ENCODE measurements at regions not wholly inside any gene's neighbourhood (a gene's known extent, or its start where the extent isn't known, plus 50 kb on each side); places are given as distances from the start of the nearest gene placed in this dataset.

DNA sequence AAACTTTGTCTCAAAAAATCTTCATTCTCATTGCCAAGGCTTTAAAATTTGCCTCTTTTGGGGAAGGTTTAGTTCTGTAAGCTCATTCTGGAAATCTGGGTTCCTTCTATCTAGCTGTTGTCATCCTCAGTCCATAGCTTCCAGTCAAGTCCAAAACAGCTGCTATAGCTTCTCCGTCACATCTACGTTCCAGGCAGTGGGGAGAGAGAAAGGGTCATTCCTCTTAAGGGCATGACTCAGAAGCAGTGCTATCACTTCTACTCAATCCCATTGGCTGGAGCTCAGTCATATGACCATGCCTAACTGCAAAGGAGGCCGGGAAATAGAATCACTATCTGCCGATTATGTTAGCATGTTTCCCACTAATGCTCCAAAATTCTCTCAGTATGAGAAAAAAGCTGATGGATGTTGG lies 141.4 kb upstream of the PTPN1 start:
- Histone ChIP-seq H3K4me3 (no peak overlapping the region), H3K27me3 (replicated peaks; ENCODE audit: insufficient read depth) (no peaks in the 10 kb centered on the region), H3K27ac (no peak overlapping the region), H3K4me1 (ENCODE audit: control insufficient read depth in 1 of 2, low read depth in 2 of 2) (peaks cover 0 to 10% of the 10 kb centered on the region in 2 donors), H3K9me3 (no peaks in the 10 kb centered on the region), H3K36me3 (no peaks in the 10 kb centered on the region)
- TF ChIP-seq, protein P1, sequence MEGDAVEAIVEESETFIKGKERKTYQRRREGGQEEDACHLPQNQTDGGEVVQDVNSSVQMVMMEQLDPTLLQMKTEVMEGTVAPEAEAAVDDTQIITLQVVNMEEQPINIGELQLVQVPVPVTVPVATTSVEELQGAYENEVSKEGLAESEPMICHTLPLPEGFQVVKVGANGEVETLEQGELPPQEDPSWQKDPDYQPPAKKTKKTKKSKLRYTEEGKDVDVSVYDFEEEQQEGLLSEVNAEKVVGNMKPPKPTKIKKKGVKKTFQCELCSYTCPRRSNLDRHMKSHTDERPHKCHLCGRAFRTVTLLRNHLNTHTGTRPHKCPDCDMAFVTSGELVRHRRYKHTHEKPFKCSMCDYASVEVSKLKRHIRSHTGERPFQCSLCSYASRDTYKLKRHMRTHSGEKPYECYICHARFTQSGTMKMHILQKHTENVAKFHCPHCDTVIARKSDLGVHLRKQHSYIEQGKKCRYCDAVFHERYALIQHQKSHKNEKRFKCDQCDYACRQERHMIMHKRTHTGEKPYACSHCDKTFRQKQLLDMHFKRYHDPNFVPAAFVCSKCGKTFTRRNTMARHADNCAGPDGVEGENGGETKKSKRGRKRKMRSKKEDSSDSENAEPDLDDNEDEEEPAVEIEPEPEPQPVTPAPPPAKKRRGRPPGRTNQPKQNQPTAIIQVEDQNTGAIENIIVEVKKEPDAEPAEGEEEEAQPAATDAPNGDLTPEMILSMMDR (IDR thresholded peaks at IDR 0.05): no peak
- no peak for ATAC-seq (ENCODE audit: insufficient number of reproducible peaks, low FRiP score, low read depth)
- no peak for DNase-seq (ENCODE audit: low spot score)

DNA sequence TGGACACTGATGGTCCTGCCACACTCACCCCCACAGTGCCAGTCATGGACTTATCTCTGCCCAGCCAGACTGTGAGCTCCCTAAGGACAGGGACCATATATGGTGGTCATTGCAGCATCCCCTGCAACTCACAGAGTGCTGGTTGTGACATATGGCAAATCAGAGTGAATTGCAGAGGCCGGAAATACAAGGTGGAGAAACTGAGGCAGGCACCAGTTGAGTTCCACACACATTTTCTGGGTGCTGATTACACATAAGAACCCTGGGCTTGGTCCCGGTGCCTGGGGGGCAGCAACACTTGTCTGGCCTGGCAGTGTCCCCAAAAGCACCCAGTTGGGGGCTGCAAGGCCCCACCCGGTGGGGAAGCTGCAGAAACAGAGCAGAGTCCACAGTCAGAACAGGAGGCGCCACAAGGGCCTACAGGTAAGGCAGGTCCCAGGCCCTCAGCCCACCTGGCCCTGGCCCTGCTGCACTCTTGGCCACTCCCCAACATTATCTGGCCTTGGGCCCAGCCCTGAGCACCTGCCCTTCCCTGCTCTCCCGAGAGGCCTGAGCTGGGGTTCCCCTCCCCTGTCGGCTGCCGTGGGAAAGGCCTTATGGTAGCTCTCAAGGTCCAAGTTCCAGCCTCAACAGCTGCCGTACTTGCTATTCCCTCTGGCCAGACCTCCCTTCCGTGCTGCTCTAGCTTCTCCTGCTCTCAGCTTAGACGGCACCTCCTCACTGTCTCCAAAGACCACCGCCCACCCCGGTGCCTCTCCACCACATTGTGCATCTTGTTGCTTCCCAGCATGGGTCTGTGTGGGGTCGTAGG lies 140.8 kb upstream of the PTPN1 start:
- H3K9me3 ChIP-seq: no peaks in the 10 kb centered on the region
- H3K36me3 ChIP-seq: no peaks in the 10 kb centered on the region
- no peak for ATAC-seq (ENCODE audit: insufficient number of reproducible peaks, low FRiP score, low read depth)
- TF ChIP-seq, protein P1 (IDR thresholded peaks at IDR 0.05): no peak
- no peak for DNase-seq (ENCODE audit: low spot score)
- H3K27me3 ChIP-seq (replicated peaks; ENCODE audit: insufficient read depth): no peaks in the 10 kb centered on the region
- H3K4me3 ChIP-seq: no peak overlapping the region
- no peak overlapping the region for H3K27ac ChIP-seq
- H3K4me1 ChIP-seq (ENCODE audit: control insufficient read depth in 1 of 2, low read depth in 2 of 2): peaks cover 0 to 10% of the 10 kb centered on the region in 2 donors

DNA sequence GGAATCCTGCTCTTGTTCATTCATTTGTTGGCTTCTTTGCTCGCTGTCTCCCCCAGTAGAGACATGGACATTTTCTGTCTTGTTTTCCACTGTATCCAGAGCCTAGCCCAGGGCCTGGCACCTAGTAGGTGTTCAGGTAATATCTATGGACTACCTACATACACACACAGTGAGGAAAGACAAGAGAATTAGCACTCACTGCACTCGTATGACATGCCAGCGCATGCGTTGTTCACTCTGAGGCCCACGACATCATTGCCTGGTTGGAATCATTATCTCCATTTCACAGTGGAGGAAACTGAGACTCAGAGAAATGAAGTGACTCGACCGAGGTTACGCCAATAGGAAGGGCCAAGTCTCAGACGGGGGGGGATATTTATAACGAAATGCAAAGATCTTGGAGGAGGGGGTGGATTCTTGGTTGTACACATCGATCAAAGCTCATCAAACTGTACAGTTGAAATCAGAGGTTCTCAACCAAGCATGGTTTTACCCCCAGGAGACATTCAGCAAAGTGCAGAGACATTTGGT lies 140.1 kb upstream of the PTPN1 start:
- no peaks in the 10 kb centered on the region for H3K9me3 ChIP-seq
- no peak overlapping the region for H3K4me3 ChIP-seq
- no peak for DNase-seq (ENCODE audit: low spot score)
- H3K36me3 ChIP-seq: no peaks in the 10 kb centered on the region
- no peaks in the 10 kb centered on the region for H3K27me3 ChIP-seq (replicated peaks; ENCODE audit: insufficient read depth)
- ATAC-seq (ENCODE audit: insufficient number of reproducible peaks, low FRiP score, low read depth): no peak
- H3K4me1 ChIP-seq (ENCODE audit: control insufficient read depth in 1 of 2, low read depth in 2 of 2): peaks cover 0 to 10% of the 10 kb centered on the region in 2 donors
- TF ChIP-seq, protein P1 (IDR thresholded peaks at IDR 0.05): no peak
- H3K27ac ChIP-seq: no peak overlapping the region

DNA sequence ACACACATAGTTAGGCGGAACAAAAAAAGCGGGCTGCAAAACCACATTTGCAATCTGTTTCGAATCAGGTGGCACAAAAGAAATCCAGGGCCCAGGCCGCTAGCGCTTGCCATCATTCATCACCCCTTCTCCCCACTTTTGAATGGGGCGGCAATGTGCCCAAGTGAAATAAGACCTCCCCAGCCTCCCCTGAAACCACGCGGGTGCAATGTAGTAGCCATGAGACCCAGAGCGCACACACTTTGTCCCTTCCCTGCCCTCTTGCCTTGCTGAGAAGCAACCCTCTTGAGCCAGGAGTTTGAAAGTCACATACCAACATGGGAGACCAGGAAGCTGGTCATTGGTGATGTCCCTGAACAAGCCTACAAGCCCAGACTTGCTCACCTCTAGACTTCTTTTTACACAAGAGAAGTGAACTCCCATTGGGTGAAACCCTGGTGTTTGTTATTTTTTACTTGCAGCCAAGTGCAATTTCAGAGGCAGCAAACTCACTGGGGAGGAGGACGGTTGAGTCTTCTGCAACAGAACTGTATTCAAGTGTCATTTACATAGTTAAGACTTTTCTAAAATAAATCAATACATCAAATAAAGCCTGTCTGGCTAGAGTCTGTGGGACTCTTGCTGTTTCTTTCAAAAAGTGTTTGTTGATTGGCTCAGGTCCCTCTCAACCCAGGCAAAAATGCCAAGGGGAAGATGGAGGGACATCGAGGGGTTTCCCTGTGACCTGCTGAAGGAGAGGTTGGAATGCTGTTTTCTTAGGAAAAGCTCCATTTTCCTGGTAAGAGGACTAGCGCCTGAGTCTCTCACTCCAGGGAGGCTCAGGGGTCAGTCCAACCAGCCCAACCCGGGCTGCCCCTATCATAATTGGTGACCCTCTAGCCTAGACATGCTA lies 138.1 kb upstream of the PTPN1 start:
- ATAC-seq (ENCODE audit: insufficient number of reproducible peaks, low FRiP score, low read depth) (no peak), DNase-seq (ENCODE audit: low spot score) (no peak)
- no peak overlapping the region for H3K4me3 ChIP-seq
- TF ChIP-seq, protein P1 (IDR thresholded peaks at IDR 0.05): no peak
- no peaks in the 10 kb centered on the region for H3K27me3 ChIP-seq (replicated peaks; ENCODE audit: insufficient read depth)
- no peak overlapping the region for H3K27ac ChIP-seq
- H3K9me3 ChIP-seq: no peaks in the 10 kb centered on the region
- peaks cover 0 to 10% of the 10 kb centered on the region in 2 donors for H3K4me1 ChIP-seq (ENCODE audit: control insufficient read depth in 1 of 2, low read depth in 2 of 2)
- no peaks in the 10 kb centered on the region for H3K36me3 ChIP-seq

DNA sequence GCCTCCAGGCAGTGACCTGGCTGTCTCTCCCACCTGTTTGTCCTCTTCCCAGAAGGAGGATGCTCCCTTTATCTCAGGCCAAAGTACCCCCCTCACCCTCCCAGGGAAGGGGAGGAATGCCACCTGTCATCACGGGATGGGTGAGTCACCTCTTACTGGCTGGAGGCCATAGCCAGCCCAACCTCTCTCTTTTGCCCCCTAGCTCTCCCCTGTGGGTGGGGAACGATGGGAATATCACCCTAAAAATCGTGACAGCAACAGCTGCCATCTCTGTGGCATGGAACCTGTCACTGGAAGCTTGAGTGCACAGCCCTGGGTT lies 137.5 kb upstream of the PTPN1 start:
- Histone ChIP-seq H3K4me1 (ENCODE audit: control insufficient read depth in 1 of 2, low read depth in 2 of 2) (peaks cover 0 to 10% of the 10 kb centered on the region in 2 donors), H3K4me3 (no peak overlapping the region), H3K27ac (no peak overlapping the region), H3K27me3 (replicated peaks; ENCODE audit: insufficient read depth) (no peaks in the 10 kb centered on the region), H3K36me3 (no peaks in the 10 kb centered on the region), H3K9me3 (no peaks in the 10 kb centered on the region)
- DNase-seq (ENCODE audit: low spot score): no peak
- TF ChIP-seq, protein P1 (IDR thresholded peaks at IDR 0.05): no peak
- ATAC-seq (ENCODE audit: insufficient number of reproducible peaks, low FRiP score, low read depth): no peak
